ENCODE measurements at regions not wholly inside any gene's neighbourhood (a gene's known extent, or its start where the extent isn't known, plus 50 kb on each side); places are given as distances from the start of the nearest gene placed in this dataset.

GRCh38 chr4:28093071-28093470, 1232.4 kb downstream of the STIM2 start:
- TF ChIP-seq CTCF (IDR thresholded peaks at IDR 0.05) (no peak), POLR2A (IDR thresholded peaks at IDR 0.05) (no peak)

Measured in body of pancreas (tissue), 4 donors.